Stomach (tissue), 4 donors: ENCODE measurements at regions not wholly inside any gene's neighbourhood (a gene's known extent, or its start where the extent isn't known, plus 50 kb on each side); places are given as distances from the start of the nearest gene placed in this dataset.

ENCODE experiments used
- CTCF ChIP-seq, 7 experiments: fragments of 450-650 bp in 4 of 7; fragments of 200-600 bp in 3 of 7; sonication (generic) in 3 of 7; IDR thresholded peaks; one replicate each; pipeline ENCODE4 v1.5.1; 2016 to 2019; ENCODE audit warnings: antibody characterized with exemption in 7 of 7, control low read depth in 2 of 7, mild to moderate bottlenecking in 1 of 7
- POLR2A ChIP-seq, 4 donors: fragments of 450-650 bp; IDR thresholded peaks; one replicate each; pipeline ENCODE4 v1.6.1; 2016; ENCODE audit warnings: antibody characterized with exemption in 4 of 4, control low read depth in 2 of 4, mild to moderate bottlenecking in 1 of 4, moderate library complexity in 1 of 4

DNA sequence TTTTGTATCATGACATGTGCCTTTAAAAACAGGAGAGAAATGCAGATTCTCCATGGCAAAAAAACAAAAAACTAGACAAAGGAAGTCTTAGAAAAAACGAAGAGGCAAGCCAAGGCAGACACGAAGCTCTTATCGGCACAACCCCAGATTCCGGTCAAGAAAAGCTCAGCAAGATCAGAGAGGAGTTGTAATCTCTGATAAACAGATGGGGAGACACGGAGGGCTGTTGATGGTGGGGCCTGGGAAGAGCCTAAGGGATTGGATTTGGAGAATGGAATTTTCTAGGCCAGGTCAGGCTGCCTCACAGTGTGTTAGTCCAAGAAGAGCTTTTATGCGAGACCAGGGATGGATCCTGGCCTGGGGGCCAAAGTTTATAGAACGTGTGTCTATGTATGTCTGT, 96.2 kb upstream of the AKT3 start:
- TF ChIP-seq POLR2A (IDR thresholded peaks at IDR 0.05) = no peak
- no peak for TF ChIP-seq CTCF (IDR thresholded peaks at IDR 0.05)
